ENCODE measurements at regions not wholly inside any gene's neighbourhood (a gene's known extent, or its start where the extent isn't known, plus 50 kb on each side); places are given as distances from the start of the nearest gene placed in this dataset.

- no peak for DNase-seq
- TF ChIP-seq GATA1 (IDR thresholded peaks at IDR 0.05; ENCODE audit: low read depth, low read length): no peak
- no peak for TF ChIP-seq POLR2A (IDR thresholded peaks at IDR 0.05; ENCODE audit: low read length)
These were observed 171.2 kb downstream of the LTN1 start for GRCh38 chr21:28821276-28822122.

DNA sequence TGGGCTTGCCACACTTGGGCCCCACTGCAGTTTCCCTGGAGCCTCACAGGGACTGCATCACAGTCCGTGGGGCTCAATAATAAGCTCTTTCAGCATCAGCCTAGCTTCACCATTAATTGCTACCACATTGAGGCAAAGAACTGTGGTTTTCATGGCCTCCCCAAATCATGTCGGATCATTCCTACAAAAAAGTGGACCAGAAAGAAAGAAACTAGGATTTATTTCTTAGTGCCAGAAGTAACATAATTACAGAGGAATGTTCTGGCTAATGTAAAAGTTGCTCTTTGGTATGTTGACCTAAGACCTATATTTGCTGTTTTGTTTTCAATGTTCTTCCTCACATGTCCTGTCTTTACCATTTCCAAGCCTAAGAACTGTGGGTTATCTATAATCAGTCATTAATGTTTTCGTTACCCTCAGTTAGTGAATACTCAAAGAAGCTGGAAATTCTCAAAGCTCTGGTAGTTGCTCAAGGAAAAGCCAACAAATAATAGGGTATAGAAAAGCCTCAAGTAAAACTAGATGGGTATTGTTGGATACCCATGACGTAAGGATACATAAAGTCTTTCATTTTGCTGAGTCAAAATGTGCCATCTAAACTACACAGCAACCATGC is 173.9 kb downstream of the LTN1 start:
- no peak for DNase-seq
- TF ChIP-seq GATA1 (IDR thresholded peaks at IDR 0.05; ENCODE audit: low read depth, low read length): no peak
- TF ChIP-seq POLR2A (IDR thresholded peaks at IDR 0.05; ENCODE audit: low read length): no peak

DNA sequence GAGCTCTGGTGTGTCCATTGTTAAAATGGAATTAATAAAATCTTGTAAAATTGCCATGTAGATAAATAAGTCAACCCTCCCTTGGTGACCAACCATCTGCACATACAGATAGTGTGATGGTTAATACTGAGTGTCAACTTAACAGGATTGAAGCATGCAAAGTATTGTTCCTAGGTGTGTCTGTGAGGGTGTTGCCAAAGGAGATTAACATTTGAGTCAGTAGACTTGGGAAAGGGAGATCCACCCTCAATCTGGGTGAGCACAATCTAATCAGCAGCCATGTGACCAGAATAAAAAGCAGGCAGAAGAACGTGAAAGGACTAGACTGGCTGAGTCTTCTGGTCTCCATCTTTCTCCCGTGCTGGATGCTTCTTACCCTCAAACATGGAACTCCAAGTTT is 174.8 kb downstream of the LTN1 start:
- TF ChIP-seq POLR2A (IDR thresholded peaks at IDR 0.05; ENCODE audit: low read length): no peak
- TF ChIP-seq GATA1 (IDR thresholded peaks at IDR 0.05; ENCODE audit: low read depth, low read length): no peak
- peak; percentile 18 to 69 for DNase-seq

DNA sequence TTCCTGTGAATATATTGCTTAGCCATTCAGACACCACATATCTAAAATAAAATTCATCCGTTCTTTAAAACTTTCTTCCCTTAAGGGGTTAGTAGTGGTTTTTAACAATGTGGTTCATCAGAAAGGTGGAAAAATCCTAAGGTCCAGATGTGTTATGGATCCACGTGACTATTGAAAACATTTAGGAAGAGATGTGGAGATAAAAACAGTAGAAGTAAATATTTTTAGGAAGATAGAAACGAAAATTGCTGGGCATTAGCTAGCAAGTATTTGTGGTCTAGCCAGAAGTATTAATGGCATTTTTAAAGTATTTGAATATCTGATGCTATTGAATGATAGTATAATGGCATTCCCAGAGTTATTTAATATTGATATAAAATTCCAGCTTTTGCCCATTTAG is 180.8 kb downstream of the LTN1 start:
- DNase-seq: no peak
- TF ChIP-seq POLR2A (IDR thresholded peaks at IDR 0.05; ENCODE audit: low read length): no peak
- TF ChIP-seq GATA1 (IDR thresholded peaks at IDR 0.05; ENCODE audit: low read depth, low read length): no peak

DNA sequence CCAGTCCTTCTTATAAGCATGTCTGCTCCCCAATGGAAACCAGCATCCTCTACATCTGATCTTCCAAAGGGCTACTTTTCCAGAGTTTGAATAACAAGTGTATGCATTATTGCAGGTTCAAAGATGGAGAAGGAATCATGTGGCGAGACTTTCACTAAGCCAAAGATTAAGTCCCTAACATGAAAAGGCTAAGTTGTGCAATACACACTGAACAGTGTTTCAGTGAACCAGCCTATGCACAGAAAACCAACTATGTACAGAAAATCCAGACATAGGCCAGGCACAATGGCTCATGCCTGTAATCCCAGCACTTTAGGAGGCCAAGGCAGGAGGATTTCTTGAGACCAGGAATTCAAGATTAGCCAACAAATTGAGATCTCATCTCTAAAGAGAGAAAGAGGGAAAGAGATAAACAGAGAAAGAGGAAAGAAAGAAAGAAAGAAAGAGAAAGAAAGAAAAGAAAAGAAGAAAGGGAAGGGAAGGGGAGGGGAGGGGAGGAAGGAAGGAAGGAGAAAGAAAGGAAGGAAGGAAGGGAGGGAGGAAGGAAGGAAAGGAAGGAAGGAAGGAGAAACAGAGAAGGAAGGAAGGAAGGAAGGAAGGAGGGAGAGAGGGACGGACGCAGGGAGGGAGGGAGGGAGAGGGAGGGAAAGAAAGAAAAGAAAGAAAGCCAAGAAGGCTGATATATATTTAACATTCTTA is 181.7 kb downstream of the LTN1 start:
- no peak for TF ChIP-seq GATA1 (IDR thresholded peaks at IDR 0.05; ENCODE audit: low read depth, low read length)
- TF ChIP-seq POLR2A (IDR thresholded peaks at IDR 0.05; ENCODE audit: low read length): no peak
- no peak for DNase-seq

DNA sequence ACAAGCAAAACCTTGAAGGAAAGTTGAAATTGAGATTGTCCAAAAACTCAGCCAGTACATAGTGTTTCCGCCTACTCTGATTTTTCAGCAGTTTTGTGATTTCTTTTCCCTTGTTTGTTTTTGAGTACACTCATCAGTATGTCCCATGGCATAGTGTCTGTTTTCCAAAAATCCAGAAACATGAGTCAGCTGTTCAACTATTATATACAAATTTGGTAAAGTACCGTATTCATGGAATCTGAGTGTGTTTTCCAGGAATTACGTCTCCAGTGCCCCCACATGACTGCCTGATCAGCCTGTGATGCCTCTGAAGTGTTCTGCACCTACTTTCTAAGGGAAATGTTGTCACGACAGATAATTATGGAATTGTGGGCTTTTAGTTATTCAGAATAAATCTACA is 186.8 kb downstream of the LTN1 start:
- DNase-seq: no peak
- TF ChIP-seq POLR2A (IDR thresholded peaks at IDR 0.05; ENCODE audit: low read length): no peak
- TF ChIP-seq GATA1 (IDR thresholded peaks at IDR 0.05; ENCODE audit: low read depth, low read length): no peak

DNA sequence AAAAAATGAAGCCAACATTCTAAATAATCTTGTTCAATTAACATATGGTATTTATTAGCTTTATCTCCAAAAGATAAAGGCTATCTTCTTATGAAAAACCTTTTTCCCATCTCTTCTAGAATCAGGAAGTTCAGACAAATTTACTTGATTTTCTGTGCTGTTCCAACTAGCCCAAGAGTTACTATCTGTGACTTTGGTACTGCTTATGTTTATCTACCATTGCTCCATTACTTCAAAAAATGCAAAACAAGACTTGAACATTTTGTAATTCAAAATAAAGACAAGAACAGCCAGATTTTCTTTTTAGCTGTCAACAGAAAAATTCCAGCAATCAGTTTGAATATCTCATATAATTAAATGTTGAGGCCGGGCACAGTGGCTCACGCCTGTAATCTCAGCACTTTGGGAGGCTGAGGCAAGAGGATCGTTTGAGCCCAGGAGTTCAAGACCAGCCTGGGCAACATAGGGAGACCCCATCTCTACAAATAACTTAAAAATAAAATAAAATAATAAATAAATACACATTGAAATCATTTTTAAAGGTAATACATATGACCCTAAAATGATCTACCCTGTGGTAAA is 188.5 kb downstream of the LTN1 start:
- TF ChIP-seq GATA1 (IDR thresholded peaks at IDR 0.05; ENCODE audit: low read depth, low read length): no peak
- TF ChIP-seq POLR2A (IDR thresholded peaks at IDR 0.05; ENCODE audit: low read length): no peak
- no peak for DNase-seq

DNA sequence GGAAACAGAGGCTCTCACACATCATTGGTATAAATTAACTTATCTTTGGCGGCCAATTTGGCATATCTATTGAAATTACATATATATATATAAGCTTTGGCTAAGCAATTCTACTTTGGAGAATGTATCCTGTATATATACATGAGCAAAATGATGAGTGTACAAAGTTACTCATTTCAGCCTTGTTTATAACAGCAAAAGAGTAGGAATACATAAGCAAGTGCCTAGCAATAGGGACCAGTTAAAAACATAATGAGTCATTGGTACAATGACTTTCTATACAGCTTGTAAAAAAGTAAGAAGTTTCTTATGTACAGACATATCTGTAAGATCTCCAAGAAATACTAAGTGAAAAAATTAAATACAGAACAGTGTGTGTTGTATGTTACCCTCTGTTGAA is 190.8 kb downstream of the LTN1 start:
- DNase-seq: no peak
- TF ChIP-seq POLR2A (IDR thresholded peaks at IDR 0.05; ENCODE audit: low read length) (no peak), GATA1 (IDR thresholded peaks at IDR 0.05; ENCODE audit: low read depth, low read length) (no peak)

DNA sequence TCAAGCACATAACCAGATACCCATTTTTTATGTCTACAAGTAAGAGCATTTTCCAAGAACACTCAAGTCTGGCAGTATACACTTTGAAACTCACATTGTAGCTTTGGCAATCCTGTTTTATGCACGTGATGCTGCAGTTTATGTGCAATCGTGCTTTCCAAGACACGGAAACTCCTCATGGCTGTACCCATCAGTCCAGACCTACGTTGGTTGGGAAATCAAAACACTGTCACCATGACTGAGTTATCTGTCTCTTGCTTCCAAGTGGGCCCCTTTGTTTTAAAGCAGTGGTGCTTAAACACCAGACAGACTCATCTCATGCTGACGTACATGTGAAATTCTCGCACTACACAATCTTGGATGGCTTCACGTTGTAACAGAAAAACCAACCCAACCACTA is 192.8 kb downstream of the LTN1 start:
- DNase-seq: no peak
- TF ChIP-seq GATA1 (IDR thresholded peaks at IDR 0.05; ENCODE audit: low read depth, low read length): no peak
- no peak for TF ChIP-seq POLR2A (IDR thresholded peaks at IDR 0.05; ENCODE audit: low read length)

DNA sequence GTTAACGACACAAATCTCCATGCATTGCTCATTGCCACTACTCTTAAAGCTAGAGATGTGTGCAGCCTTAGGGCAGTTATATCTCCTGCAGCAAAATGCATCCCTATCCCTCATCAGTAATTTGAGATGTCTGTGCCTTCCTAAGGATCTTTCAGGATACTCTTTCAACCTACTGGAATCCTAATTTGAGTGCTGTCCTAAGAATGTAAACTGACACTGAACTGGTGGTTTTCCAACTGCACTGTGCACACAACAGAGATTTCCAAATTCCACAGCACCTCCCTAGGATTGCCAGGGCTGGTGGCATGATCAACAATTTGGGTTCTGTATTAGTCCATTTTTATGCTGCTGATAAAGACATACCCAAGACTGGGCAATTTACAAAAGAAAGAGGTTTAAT is 193.9 kb downstream of the LTN1 start:
- no peak for TF ChIP-seq GATA1 (IDR thresholded peaks at IDR 0.05; ENCODE audit: low read depth, low read length)
- TF ChIP-seq POLR2A (IDR thresholded peaks at IDR 0.05; ENCODE audit: low read length): no peak

DNA sequence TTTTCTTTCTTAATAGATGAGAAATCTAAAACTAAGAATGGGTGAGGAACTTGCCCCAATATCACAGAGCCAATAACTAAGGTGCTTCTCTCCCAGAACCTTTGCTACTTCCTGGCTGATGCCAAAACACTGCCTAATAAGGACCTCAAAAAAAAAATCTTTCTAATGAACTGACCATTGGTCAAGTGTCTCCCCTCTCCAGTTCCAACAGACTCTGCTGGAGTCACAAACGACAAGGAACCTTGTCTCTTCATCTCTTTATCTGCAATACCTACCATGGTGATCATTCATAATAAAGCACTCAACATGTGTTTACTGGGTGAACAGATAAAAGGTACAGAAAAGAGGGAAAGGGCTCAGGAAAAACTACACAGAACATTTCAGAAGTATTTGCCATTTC is 197.4 kb downstream of the LTN1 start:
- TF ChIP-seq GATA1 (IDR thresholded peaks at IDR 0.05; ENCODE audit: low read depth, low read length): no peak
- no peak for TF ChIP-seq POLR2A (IDR thresholded peaks at IDR 0.05; ENCODE audit: low read length)
- no peak for DNase-seq

More for the DNA sequence above, 193.9 kb downstream of the LTN1 start:
- no peak for DNase-seq

GRCh38 chr21:28794371-28794851 is 198.3 kb downstream of the LTN1 start:
- no peak for DNase-seq
- TF ChIP-seq GATA1 (IDR thresholded peaks at IDR 0.05; ENCODE audit: low read depth, low read length) (no peak), POLR2A (IDR thresholded peaks at IDR 0.05; ENCODE audit: low read length) (no peak)

DNA sequence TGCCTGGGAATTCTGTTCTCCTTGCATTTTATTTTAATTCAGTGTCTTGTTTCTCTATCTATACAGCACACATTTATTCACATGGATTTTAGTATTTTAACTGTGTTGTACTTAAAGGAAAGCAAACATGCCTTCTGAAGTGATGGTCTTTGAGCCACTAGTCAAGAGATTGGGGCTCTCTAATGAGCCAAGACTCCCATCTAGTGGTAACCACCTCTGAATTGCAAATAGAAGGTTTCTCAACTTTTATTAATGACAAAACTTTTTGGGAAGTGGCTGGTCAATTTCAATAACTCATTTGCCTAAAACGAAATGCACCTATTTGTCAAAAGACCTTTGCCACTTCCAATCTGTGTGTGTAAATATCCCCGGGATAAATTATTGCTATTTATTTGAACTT is 199.6 kb downstream of the LTN1 start:
- peak; percentile 27 to 34 for DNase-seq
- TF ChIP-seq POLR2A (IDR thresholded peaks at IDR 0.05; ENCODE audit: low read length): no peak
- no peak for TF ChIP-seq GATA1 (IDR thresholded peaks at IDR 0.05; ENCODE audit: low read depth, low read length)
